Immature natural killer cell (primary cell): ENCODE measurements at regions not wholly inside any gene's neighbourhood (a gene's known extent, or its start where the extent isn't known, plus 50 kb on each side); places are given as distances from the start of the nearest gene placed in this dataset.
A peak's percentile ranks its signal among the peaks of the same experiment; 100 is the strongest.

Experiments
- DNase-seq, 3 donors: peaks; one replicate each; pipeline ENCODE4 v3.0.0; 2022; ENCODE audit warnings: mixed read lengths in 1 of 3
- H3K27ac Mint-ChIP-seq, 6 donors: one replicate each; pipeline ENCODE4 v1.8.0; 2020; ENCODE audit warnings: mixed read lengths in 6 of 6, mild to moderate bottlenecking in 5 of 6, inconsistent platforms in 4 of 6, moderate library complexity in 3 of 6
- H3K27me3 Mint-ChIP-seq, 3 donors: one replicate each; pipeline ENCODE4 v1.8.0; 2020 to 2021; ENCODE audit warnings: low read depth in 3 of 3, mild to moderate bottlenecking in 3 of 3, mixed read lengths in 3 of 3, moderate library complexity in 3 of 3, inconsistent platforms in 1 of 3
- H3K36me3 Mint-ChIP-seq, 3 donors: one replicate each; pipeline ENCODE4 v1.8.0; 2020; ENCODE audit warnings: mixed read lengths in 3 of 3, inconsistent platforms in 2 of 3, mild to moderate bottlenecking in 2 of 3
- H3K4me1 Mint-ChIP-seq, 2 donors: one replicate each; pipeline ENCODE4 v1.8.0; 2020; ENCODE audit warnings: inconsistent platforms in 2 of 2, mild to moderate bottlenecking in 2 of 2, mixed read lengths in 2 of 2, moderate library complexity in 1 of 2
- H3K4me3 Mint-ChIP-seq, 5 donors: one replicate each; pipeline ENCODE4 v1.8.0; 2020; ENCODE audit warnings: mild to moderate bottlenecking in 5 of 5, mixed read lengths in 5 of 5, inconsistent platforms in 3 of 5, moderate library complexity in 3 of 5
- H3K9me3 Mint-ChIP-seq, 6 donors: one replicate each; pipeline ENCODE4 v1.8.0; 2020; ENCODE audit warnings: mild to moderate bottlenecking in 6 of 6, mixed read lengths in 6 of 6, inconsistent platforms in 4 of 6, moderate library complexity in 3 of 6

- no peak overlapping the region for H3K27ac Mint-ChIP-seq
- peaks cover 0 to 26% (median 2%) of the 10 kb centered on the region in 6 donors for H3K9me3 Mint-ChIP-seq
- no peaks in the 10 kb centered on the region for H3K27me3 Mint-ChIP-seq
- no peaks in the 10 kb centered on the region for H3K36me3 Mint-ChIP-seq
- H3K4me1 Mint-ChIP-seq, result no peaks in the 10 kb centered on the region
- no peak overlapping the region for H3K4me3 Mint-ChIP-seq
- DNase-seq, result no peak
Observed at GRCh38 chr5:97627272-97627671, 444.2 kb upstream of the RIOK2 start.

DNA sequence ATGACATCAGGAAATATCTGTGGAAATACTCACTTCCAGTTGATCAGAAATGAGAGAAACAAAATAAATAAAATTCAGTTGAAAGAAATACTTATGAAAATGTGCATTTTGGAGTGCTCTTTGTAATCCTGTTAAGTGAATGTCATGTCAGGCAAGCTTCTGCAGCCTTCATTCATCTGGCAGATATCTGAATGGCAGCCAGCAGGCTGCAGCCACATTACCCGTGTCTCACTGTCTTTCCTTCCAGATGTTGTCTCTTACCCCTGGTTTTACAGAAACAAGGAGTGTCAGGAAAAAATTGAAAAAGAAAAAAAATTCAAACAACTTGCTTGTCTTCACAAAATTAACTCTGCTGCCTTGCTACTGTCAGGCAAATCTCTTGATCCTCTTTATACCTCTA, 445.0 kb upstream of the RIOK2 start:
- H3K36me3 Mint-ChIP-seq, result no peaks in the 10 kb centered on the region
- H3K27me3 Mint-ChIP-seq, result no peaks in the 10 kb centered on the region
- H3K4me3 Mint-ChIP-seq, result no peak overlapping the region
- H3K9me3 Mint-ChIP-seq, result peaks cover 0 to 22% (median 2%) of the 10 kb centered on the region in 6 donors
- H3K4me1 Mint-ChIP-seq, result no peaks in the 10 kb centered on the region
- no peak overlapping the region for H3K27ac Mint-ChIP-seq
- no peak for DNase-seq

GRCh38 chr5:97628807-97629206, 445.8 kb upstream of the RIOK2 start:
- no peaks in the 10 kb centered on the region for H3K4me1 Mint-ChIP-seq
- no peaks in the 10 kb centered on the region for H3K27me3 Mint-ChIP-seq
- no peak overlapping the region for H3K4me3 Mint-ChIP-seq
- no peak overlapping the region for H3K27ac Mint-ChIP-seq
- DNase-seq, result no peak
- no peaks in the 10 kb centered on the region for H3K36me3 Mint-ChIP-seq
- H3K9me3 Mint-ChIP-seq, result peaks cover 0 to 19% (median 2%) of the 10 kb centered on the region in 6 donors

DNA sequence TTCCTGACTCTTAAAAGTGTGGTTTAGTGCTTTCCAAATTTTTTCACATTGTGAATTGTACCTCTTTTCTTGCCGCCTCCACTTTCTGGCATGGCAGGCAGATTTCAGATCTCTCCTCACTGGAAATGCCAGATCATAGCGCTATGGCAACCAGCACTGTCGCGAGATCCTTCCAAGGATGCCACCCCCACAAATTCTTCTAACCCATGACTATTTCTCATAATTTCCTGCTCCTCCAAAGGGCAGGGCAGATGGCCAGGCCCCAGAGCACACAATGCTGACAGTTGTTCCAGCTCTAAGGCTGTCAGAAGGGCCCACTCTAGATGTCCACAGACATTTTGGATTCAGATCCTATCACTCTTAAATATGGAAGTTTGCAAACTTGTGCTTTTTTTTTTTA, 446.2 kb upstream of the RIOK2 start:
- H3K36me3 Mint-ChIP-seq, result no peaks in the 10 kb centered on the region
- no peaks in the 10 kb centered on the region for H3K4me1 Mint-ChIP-seq
- H3K27ac Mint-ChIP-seq, result peak overlapping the region in 1 of 6 donors; percentile 28
- no peaks in the 10 kb centered on the region for H3K27me3 Mint-ChIP-seq
- peaks cover 0 to 23% (median 2%) of the 10 kb centered on the region in 6 donors for H3K9me3 Mint-ChIP-seq
- no peak overlapping the region for H3K4me3 Mint-ChIP-seq
- DNase-seq, result no peak

DNA sequence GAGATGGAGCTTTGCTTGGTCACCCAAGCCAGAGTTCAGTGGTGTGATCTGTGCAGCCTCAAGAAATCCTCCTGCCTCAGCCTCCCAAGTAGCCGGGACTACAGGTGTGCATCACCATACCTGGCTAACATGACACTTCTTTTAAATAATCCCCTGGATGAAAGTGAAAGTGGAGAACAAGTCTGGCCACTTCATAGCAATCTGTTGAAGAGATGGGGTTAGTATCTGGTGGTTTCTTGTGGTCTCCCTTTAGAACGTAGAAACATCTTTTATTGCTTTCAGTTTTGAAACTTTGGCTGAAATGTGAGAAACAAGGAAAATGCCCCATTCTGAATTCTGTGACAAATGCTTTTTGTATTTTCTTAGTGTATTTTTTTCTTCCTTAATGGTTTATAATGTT, 452.5 kb upstream of the RIOK2 start:
- peak in 2 of 3 donors; percentile 1 to 7 for DNase-seq
- Mint-ChIP-seq H3K4me3 (peak overlapping the region in 2 of 5 donors; percentile 13 to 14), H3K4me1 (peaks cover 5 to 8% of the 10 kb centered on the region in 2 donors), H3K9me3 (peaks cover 0 to 15% (median 2%) of the 10 kb centered on the region in 6 donors), H3K27ac (no peak overlapping the region), H3K36me3 (no peaks in the 10 kb centered on the region), H3K27me3 (peaks cover 0 to 2% (median 1%) of the 10 kb centered on the region in 3 donors)

- H3K36me3 Mint-ChIP-seq, result no peaks in the 10 kb centered on the region
- H3K27ac Mint-ChIP-seq, result no peak overlapping the region
- peaks cover 5 to 10% of the 10 kb centered on the region in 2 donors for H3K4me1 Mint-ChIP-seq
- H3K4me3 Mint-ChIP-seq, result no peak overlapping the region
- no peak for DNase-seq
- H3K9me3 Mint-ChIP-seq, result peaks cover 0 to 8% (median 0%) of the 10 kb centered on the region in 6 donors
- H3K27me3 Mint-ChIP-seq, result peaks cover 0 to 2% (median 1%) of the 10 kb centered on the region in 3 donors
Observed at GRCh38 chr5:97636766-97637165, 453.7 kb upstream of the RIOK2 start.

DNA sequence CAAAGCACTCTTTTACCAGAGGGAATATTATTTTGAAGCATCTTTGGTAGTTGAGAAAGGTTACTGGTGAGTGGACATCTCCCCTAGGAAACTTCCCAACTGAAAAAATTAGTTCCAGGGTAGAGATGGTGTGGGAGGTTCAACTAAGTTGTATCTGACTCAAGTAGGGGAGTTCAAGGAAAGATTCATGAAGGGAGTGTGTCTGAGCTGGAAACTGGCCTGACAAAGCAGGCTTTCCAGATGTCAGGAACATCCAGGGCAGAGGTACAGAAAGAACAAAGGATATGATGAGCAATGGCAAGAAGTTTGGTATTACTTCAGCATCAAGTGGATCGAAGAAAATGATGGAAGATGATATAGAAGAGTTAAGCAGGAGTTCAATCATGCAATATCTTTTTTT, 458.0 kb upstream of the RIOK2 start:
- H3K9me3 Mint-ChIP-seq, result peaks cover 0 to 6% (median 0%) of the 10 kb centered on the region in 6 donors
- DNase-seq, result no peak
- H3K4me3 Mint-ChIP-seq, result no peak overlapping the region
- H3K27me3 Mint-ChIP-seq, result peaks cover 0 to 2% (median 1%) of the 10 kb centered on the region in 3 donors
- no peak overlapping the region for H3K27ac Mint-ChIP-seq
- H3K4me1 Mint-ChIP-seq, result peaks cover 0 to 6% of the 10 kb centered on the region in 2 donors
- no peaks in the 10 kb centered on the region for H3K36me3 Mint-ChIP-seq

- peaks cover 0 to 9% (median under 1%) of the 10 kb centered on the region in 6 donors for H3K9me3 Mint-ChIP-seq
- no peaks in the 10 kb centered on the region for H3K36me3 Mint-ChIP-seq
- H3K27ac Mint-ChIP-seq, result no peak overlapping the region
- peaks cover 0 to 4% of the 10 kb centered on the region in 2 donors for H3K4me1 Mint-ChIP-seq
- no peak overlapping the region for H3K4me3 Mint-ChIP-seq
- no peaks in the 10 kb centered on the region for H3K27me3 Mint-ChIP-seq
- DNase-seq, result no peak
Observed at GRCh38 chr5:97644206-97644605, 461.2 kb upstream of the RIOK2 start.

DNA sequence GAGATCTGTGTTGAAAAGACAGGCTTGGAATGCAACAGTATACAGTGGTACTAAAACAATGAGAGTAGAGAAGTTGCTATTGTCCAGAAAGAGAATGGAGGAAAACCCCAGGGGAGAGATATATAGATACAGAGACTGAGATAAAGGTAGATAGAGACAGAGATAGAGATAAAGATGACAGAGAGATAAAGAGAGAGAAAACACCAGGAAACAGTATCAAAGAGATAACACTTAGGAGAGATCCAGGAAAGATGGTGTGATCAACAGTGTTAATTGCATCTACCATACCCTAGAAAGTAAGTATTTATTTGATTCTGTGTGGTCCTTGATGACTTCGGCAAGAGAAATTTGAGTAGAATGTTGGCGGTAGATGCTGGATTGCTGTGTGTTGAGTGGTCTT, 461.8 kb upstream of the RIOK2 start:
- Mint-ChIP-seq H3K36me3 (no peaks in the 10 kb centered on the region), H3K27ac (no peak overlapping the region), H3K9me3 (peaks cover 0 to 14% (median 2%) of the 10 kb centered on the region in 6 donors), H3K4me3 (no peak overlapping the region), H3K27me3 (no peaks in the 10 kb centered on the region), H3K4me1 (peaks cover 0 to 4% of the 10 kb centered on the region in 2 donors)
- no peak for DNase-seq

- DNase-seq, result no peak
- Mint-ChIP-seq H3K27me3 (peaks cover 0 to 2% (median 2%) of the 10 kb centered on the region in 3 donors), H3K36me3 (no peaks in the 10 kb centered on the region), H3K27ac (no peak overlapping the region), H3K4me3 (no peak overlapping the region), H3K9me3 (peaks cover 0 to 19% (median 0%) of the 10 kb centered on the region in 6 donors), H3K4me1 (no peaks in the 10 kb centered on the region)
Observed at GRCh38 chr5:97657239-97657638, 474.2 kb upstream of the RIOK2 start.

- H3K4me3 Mint-ChIP-seq, result no peak overlapping the region
- H3K4me1 Mint-ChIP-seq, result no peaks in the 10 kb centered on the region
- peaks cover 0 to 2% (median 2%) of the 10 kb centered on the region in 3 donors for H3K27me3 Mint-ChIP-seq
- DNase-seq, result no peak
- no peaks in the 10 kb centered on the region for H3K36me3 Mint-ChIP-seq
- no peak overlapping the region for H3K27ac Mint-ChIP-seq
- peaks cover 0 to 13% (median 0%) of the 10 kb centered on the region in 6 donors for H3K9me3 Mint-ChIP-seq
Observed at GRCh38 chr5:97658116-97658900, 475.3 kb upstream of the RIOK2 start.

GRCh38 chr5:97666783-97667182, 483.7 kb upstream of the RIOK2 start:
- no peaks in the 10 kb centered on the region for H3K4me1 Mint-ChIP-seq
- no peaks in the 10 kb centered on the region for H3K27me3 Mint-ChIP-seq
- no peak overlapping the region for H3K4me3 Mint-ChIP-seq
- H3K27ac Mint-ChIP-seq, result no peak overlapping the region
- no peak for DNase-seq
- H3K36me3 Mint-ChIP-seq, result no peaks in the 10 kb centered on the region
- H3K9me3 Mint-ChIP-seq, result peaks cover 0 to 19% (median 4%) of the 10 kb centered on the region in 6 donors

GRCh38 chr5:97670447-97670846, 487.4 kb upstream of the RIOK2 start:
- H3K36me3 Mint-ChIP-seq, result no peaks in the 10 kb centered on the region
- H3K9me3 Mint-ChIP-seq, result peaks cover 0 to 36% (median 6%) of the 10 kb centered on the region in 6 donors
- H3K4me1 Mint-ChIP-seq, result no peaks in the 10 kb centered on the region
- H3K27ac Mint-ChIP-seq, result no peak overlapping the region
- no peak for DNase-seq
- no peak overlapping the region for H3K4me3 Mint-ChIP-seq
- no peaks in the 10 kb centered on the region for H3K27me3 Mint-ChIP-seq

DNA sequence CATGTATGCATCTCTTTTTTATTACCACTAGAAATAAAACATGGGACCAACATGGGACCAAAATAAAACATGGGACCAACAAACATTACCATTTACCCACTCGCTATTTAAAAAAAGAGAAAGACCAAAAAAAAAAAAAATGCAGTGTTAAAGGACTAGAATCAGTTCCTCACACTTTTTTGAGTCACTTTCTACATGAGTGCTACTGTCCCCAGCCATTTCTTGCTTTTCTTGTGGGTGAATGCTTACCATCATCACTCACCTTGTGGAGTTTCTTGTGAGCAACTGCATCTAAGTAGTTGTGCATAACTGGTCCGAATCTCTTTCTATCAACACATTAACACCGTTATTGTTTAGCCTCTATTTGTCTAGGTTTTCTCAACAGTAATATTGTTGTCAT, 493.6 kb upstream of the RIOK2 start:
- Mint-ChIP-seq H3K4me3 (no peak overlapping the region), H3K27me3 (peaks cover 0 to 1% (median 0%) of the 10 kb centered on the region in 3 donors), H3K36me3 (no peaks in the 10 kb centered on the region), H3K4me1 (no peaks in the 10 kb centered on the region), H3K27ac (no peak overlapping the region), H3K9me3 (peaks cover 0 to 31% (median 4%) of the 10 kb centered on the region in 6 donors)
- no peak for DNase-seq

- DNase-seq, result no peak
- Mint-ChIP-seq H3K4me3 (no peak overlapping the region), H3K36me3 (no peaks in the 10 kb centered on the region), H3K9me3 (peaks cover 0 to 13% (median 3%) of the 10 kb centered on the region in 6 donors), H3K27me3 (peaks cover 0 to 3% (median 0%) of the 10 kb centered on the region in 3 donors), H3K27ac (no peak overlapping the region), H3K4me1 (no peaks in the 10 kb centered on the region)
Observed at GRCh38 chr5:97694091-97694490, 511.0 kb upstream of the RIOK2 start.
